ENCODE measurements at regions not wholly inside any gene's neighbourhood (a gene's known extent, or its start where the extent isn't known, plus 50 kb on each side); places are given as distances from the start of the nearest gene placed in this dataset.

DNA sequence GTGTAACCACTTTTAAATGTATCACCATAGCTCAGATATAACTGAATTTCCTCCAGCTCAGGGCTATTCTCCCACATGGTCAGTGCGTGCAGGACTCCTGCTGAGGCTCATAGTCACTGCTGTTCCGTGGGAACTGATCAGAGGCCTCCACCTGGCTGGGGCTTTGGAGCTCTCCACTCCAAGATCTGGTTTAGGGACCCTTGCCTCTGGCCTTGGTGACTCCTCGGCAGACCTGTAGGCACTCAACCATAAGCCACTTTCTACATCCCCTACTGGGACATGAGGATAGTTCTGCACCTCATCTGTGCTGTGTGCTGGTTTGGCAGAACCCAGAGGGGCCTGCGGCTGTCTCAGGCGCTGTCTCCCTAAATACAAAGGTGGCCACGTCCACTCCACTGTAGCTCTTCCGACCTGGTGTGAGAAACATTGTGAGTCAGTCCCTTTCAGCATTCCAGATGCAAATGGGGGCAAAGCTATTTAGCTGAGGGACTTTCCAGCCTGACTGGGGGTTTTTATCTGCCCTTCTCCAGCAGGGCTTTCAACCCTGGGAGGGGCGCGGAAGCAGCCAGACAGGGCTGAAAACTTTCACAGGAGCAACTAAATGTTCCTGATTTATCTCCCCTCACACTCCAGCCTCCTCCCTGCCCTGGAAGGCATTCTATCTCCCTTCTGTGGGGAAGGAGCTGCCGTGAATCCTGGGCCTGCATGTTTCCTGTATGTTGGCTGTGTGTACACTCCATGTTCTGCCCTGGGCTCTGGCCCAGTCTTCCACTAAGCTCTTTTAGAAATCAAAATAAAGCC lies 218.3 kb upstream of the DAAM1 start:
- H3K4me3 ChIP-seq, result no peak overlapping the region
- 43 to 49% (median 44%) methylated on average over 10 of the region's 10 CpGs for WGBS, 3 donors
- H3K4me1 ChIP-seq (ENCODE audit: insufficient read depth), result peaks cover 11% of the 10 kb centered on the region
- no peaks in the 10 kb centered on the region for H3K27me3 ChIP-seq
- no peak overlapping the region for H3K27ac ChIP-seq
- intact Hi-C loops (cut with DNase I), result no loop called here
- TF ChIP-seq EP300 (IDR thresholded peaks at IDR 0.05), result no peak
- no peak for TF ChIP-seq POLR2A (IDR thresholded peaks at IDR 0.05)
- TF ChIP-seq CTCF (IDR thresholded peaks at IDR 0.05), result no peak
- no peaks in the 10 kb centered on the region for H3K36me3 ChIP-seq
- H3K9me3 ChIP-seq, result no peaks in the 10 kb centered on the region
- peak in 3 of 5 donors; percentile 17 to 48 (median 38) for DNase-seq

GRCh38 chr14:58972233-58973017 lies 216.0 kb upstream of the DAAM1 start:
- H3K4me3 ChIP-seq, result no peak overlapping the region
- peaks cover 7% of the 10 kb centered on the region for H3K4me1 ChIP-seq (ENCODE audit: insufficient read depth)
- 56 to 59% (median 56%) methylated on average over 7 of the region's 7 CpGs for WGBS, 3 donors
- no peak for DNase-seq
- no peak for TF ChIP-seq POLR2A (IDR thresholded peaks at IDR 0.05)
- no peak for TF ChIP-seq EP300 (IDR thresholded peaks at IDR 0.05)
- no peak for TF ChIP-seq CTCF (IDR thresholded peaks at IDR 0.05)
- no peaks in the 10 kb centered on the region for H3K36me3 ChIP-seq
- H3K27me3 ChIP-seq, result no peaks in the 10 kb centered on the region
- no peaks in the 10 kb centered on the region for H3K9me3 ChIP-seq
- H3K27ac ChIP-seq, result no peak overlapping the region
- intact Hi-C loops (cut with DNase I), result no loop called here

GRCh38 chr14:58977366-58977765 lies 211.1 kb upstream of the DAAM1 start:
- DNase-seq, result no peak
- no peak overlapping the region for H3K4me3 ChIP-seq
- H3K9me3 ChIP-seq, result no peaks in the 10 kb centered on the region
- TF ChIP-seq CTCF (IDR thresholded peaks at IDR 0.05) (no peak), EP300 (IDR thresholded peaks at IDR 0.05) (no peak), POLR2A (IDR thresholded peaks at IDR 0.05) (no peak)
- no peaks in the 10 kb centered on the region for H3K27me3 ChIP-seq
- H3K27ac ChIP-seq, result no peak overlapping the region
- intact Hi-C loops (cut with DNase I), result no loop called here
- H3K4me1 ChIP-seq (ENCODE audit: insufficient read depth), result peaks cover 15% of the 10 kb centered on the region
- 85 to 92% (median 87%) methylated on average over 2 of the region's 2 CpGs for WGBS, 3 donors
- H3K36me3 ChIP-seq, result no peaks in the 10 kb centered on the region

DNA sequence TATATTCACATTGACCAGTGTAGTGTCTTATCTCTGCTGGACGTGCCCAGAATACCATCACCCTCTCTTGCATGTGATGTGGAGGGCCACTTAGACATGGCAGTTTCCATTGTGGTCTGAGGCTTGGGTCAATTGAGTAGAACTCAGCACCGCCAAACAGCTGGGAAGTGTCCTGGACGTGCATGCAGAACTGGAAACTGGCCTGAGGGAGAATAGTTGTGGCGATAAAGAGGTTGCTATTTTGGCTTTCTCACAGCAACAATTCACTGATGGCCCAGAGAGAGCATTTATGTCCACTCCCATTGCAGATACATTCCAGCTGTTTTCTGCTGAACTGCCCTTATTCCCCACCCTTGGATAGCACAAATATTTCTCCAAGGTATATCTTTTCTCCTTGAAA lies 210.1 kb upstream of the DAAM1 start:
- H3K4me3 ChIP-seq, result no peak overlapping the region
- no peaks in the 10 kb centered on the region for H3K36me3 ChIP-seq
- TF ChIP-seq CTCF (IDR thresholded peaks at IDR 0.05) (no peak), POLR2A (IDR thresholded peaks at IDR 0.05) (no peak), EP300 (IDR thresholded peaks at IDR 0.05) (no peak)
- H3K27me3 ChIP-seq, result no peaks in the 10 kb centered on the region
- intact Hi-C loops (cut with DNase I), result no loop called here
- peaks cover 15% of the 10 kb centered on the region for H3K4me1 ChIP-seq (ENCODE audit: insufficient read depth)
- no peak overlapping the region for H3K27ac ChIP-seq
- peak; percentile 41 to 57 (median 47) for DNase-seq
- no peaks in the 10 kb centered on the region for H3K9me3 ChIP-seq
- WGBS, 3 donors, result 7 to 13% (median 9%) methylated on average over 4 of the region's 4 CpGs
